VCaP (cell line): ENCODE measurements at regions not wholly inside any gene's neighbourhood (a gene's known extent, or its start where the extent isn't known, plus 50 kb on each side); places are given as distances from the start of the nearest gene placed in this dataset.
"Not testable (repeated sequence)": the region's sequence is repeated elsewhere in the genome, so short reads cannot be mapped to it uniquely, and the experiment has no call there.

ENCODE experiments used
- H3K27ac ChIP-seq: fragments of 450-650 bp; 2 replicates; pipeline ENCODE4 v1.5.1; 2017
- CTCF ChIP-seq: fragments of 450-650 bp; conservative IDR thresholded peaks from 2 replicates; pipeline ENCODE4 v1.5.1; 2017; ENCODE audit warnings: mild to moderate bottlenecking, moderate library complexity

GRCh38 chr10:33861016-33861704 lies 526.7 kb upstream of the NRP1 start:
- no peak for TF ChIP-seq CTCF
- H3K27ac ChIP-seq = peak overlapping the region; percentile 19; the same call in 1 of the 2 replicates

GRCh38 chr10:33860552-33860951 lies 526.1 kb upstream of the NRP1 start:
- peak overlapping the region; percentile 19; the same call in 1 of the 2 replicates for H3K27ac ChIP-seq
- TF ChIP-seq CTCF = no peak

GRCh38 chr10:33859319-33860022 lies 525.0 kb upstream of the NRP1 start:
- no peak for TF ChIP-seq CTCF
- H3K27ac ChIP-seq = no peak overlapping the region

- TF ChIP-seq CTCF = no peak
- no peak overlapping the region for H3K27ac ChIP-seq
Measured at GRCh38 chr10:33858326-33858725, 523.9 kb upstream of the NRP1 start.

- not testable (repeated sequence) for H3K27ac ChIP-seq
Measured at GRCh38 chr10:33853221-33853620, 518.8 kb upstream of the NRP1 start.

- no peak overlapping the region for H3K27ac ChIP-seq
- TF ChIP-seq CTCF = no peak
Measured at GRCh38 chr10:33843379-33843778, 508.9 kb upstream of the NRP1 start.

- H3K27ac ChIP-seq = no peak overlapping the region
- TF ChIP-seq CTCF = no peak
Measured at GRCh38 chr10:33841678-33842077, 507.2 kb upstream of the NRP1 start.

- no peak for TF ChIP-seq CTCF
- H3K27ac ChIP-seq = no peak overlapping the region
Measured at GRCh38 chr10:33838731-33839130, 504.3 kb upstream of the NRP1 start.
